DMS153 treated with DMSO at 0.1 percent for 48 hours (cell line): ENCODE measurements at regions not wholly inside any gene's neighbourhood (a gene's known extent, or its start where the extent isn't known, plus 50 kb on each side); places are given as distances from the start of the nearest gene placed in this dataset.

Experiments used
- DNase-seq: peaks from one replicate; lab custom pipeline; 2025; ENCODE audit not compliant: unreplicated experiment; lab: John Stamatoyannopoulos, UW

DNA sequence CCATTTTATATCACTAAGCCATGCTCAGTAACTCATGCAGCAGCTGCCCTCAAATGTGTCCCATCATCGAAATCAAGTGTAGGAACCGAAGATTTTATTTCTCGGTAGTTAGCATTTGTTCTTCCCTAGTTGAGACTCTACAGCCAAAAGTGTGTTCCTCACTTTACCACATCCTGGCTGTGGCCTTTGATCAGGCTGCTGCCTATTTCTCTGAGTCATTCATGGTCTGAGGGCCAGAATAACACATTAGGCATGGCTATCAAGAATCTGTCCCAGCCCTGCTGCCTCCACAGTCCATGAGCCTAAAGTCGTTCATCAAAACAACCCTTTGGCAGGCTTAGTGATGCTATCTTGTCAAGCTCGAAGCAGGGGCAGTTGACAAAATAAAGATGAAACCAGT, 300.1 kb downstream of the TDRD15 start:
- DNase-seq, result no peak

DNA sequence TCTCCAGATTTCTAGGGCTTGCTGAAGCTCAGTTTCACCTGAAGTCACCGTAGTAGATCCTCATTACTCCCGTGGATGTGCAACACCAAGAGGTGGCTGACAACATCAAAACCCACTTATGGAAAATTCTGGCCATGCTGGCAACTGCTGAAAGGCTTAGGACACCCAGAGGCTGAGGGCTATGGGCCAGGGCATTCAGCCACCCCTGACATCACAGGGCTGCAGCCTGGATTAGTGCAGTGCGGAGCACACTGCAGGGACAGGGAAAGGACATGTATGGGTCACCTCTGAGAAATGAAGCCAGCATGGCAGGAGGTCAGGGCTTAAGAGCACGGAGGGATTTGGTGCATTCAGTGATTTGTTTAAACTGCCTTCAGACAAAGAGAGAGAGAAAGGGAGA, 300.6 kb downstream of the TDRD15 start:
- DNase-seq, result no peak

DNA sequence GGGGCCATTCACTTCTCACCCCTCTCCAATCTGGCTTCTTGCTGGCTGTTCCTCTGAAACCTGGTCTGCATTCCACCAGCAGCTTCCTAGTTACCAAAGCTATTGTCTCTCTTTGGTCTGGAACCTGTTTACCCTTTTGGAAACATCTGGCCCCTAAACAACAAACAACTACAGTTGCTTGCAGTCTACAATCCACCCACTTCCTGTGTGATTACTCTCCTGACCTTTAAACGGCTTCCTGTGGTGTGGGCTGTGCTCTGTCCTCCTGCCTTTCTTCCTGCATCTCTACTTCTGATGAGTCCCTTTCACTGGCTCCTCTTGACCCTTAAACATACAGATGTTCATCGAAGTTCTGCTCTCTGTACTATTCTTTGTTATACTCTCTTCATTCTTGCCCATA, 303.8 kb downstream of the TDRD15 start:
- DNase-seq, result no peak

DNA sequence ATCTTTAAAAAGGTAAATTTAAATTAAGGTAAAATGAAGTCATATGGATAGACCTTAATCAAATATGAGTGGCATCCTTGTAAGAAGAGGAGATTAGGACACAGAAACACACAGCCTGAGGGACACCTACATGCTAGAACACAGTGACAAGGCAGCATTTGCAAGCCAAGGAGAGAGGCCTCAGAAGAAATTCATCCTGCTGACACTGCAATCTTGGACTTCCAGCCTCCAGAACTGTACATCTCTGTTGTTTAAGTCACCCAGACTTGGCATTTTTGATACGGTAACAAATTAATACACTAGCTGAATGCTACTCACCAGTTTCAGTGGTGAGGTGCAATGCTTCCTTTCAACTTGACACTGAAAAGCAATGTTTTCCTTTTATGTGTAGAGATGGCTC, 305.0 kb downstream of the TDRD15 start:
- DNase-seq, result no peak

DNA sequence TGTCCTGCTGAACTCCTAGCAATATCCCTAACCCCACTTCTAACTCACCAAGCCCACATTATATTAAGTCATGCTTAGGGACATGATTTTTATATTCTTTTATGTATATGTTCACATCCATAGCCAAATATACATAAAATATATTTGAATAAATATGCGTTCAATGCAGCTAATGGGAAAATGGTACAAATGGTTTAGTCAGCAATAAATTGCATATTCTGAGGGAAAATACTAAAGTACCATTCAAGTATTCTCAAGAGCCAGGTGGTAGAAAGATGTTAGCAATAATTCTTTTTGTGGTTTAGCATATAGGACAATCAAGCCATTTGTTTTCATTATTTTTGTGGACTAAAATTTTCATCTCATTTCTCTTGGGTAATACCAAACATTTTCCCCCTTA, 306.0 kb downstream of the TDRD15 start:
- DNase-seq, result no peak

DNA sequence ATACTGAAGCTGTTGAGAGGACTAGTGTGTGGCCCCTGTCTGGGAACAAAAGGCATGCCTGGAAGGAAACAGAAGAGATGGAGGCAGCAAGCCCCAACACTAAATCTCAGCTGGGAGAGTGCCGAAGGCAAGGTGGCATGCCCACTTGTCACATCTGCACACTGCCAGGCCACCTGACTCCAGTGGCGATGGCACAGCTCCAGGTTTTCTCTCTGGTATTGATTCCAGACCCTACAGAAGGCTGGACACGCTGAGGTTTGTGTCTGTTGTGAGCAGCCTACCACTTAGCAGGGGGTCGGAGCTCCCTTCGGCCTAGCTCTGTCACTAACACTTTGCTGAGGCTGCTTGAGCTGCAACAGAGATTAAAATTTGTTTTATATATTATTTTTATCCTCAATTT, 307.3 kb downstream of the TDRD15 start:
- no peak for DNase-seq

DNA sequence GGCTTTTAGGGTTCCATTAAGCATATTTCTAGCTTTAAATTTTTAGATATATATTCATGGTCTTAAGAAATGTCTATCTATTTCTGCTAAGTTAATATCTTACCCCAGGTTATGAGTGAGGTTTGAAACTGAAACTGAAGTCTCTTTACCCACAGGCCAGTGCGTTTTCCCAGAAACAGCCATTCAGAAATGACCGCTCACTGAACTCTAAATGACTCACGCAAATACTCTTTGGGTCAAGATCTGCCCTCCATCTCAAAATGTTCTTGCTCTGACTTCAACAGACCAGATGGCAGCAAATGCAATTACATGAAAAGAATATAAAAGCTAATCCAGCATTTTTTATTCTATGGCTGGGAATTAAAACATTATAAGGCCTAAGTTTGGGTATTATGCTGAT, 315.2 kb downstream of the TDRD15 start:
- DNase-seq, result no peak

DNA sequence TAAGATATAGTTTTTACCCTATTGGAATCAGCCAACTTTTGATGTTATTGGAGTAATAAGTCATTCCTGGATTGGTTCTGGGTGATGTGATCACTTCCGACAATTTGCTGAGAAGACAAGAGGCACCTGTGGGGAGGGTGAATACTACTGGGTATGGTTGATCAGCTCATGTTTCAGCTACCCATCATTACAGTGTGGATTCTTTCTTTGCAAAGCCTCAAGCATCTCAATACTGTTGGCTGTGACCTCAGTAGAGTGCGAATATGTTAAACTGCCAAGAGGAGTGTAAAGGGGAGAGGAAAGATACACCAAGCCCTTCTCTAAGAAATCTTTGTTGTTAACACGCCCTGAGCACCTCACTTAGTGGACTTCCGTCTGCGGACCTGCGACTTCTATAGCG, 317.7 kb downstream of the TDRD15 start:
- DNase-seq, result no peak

DNA sequence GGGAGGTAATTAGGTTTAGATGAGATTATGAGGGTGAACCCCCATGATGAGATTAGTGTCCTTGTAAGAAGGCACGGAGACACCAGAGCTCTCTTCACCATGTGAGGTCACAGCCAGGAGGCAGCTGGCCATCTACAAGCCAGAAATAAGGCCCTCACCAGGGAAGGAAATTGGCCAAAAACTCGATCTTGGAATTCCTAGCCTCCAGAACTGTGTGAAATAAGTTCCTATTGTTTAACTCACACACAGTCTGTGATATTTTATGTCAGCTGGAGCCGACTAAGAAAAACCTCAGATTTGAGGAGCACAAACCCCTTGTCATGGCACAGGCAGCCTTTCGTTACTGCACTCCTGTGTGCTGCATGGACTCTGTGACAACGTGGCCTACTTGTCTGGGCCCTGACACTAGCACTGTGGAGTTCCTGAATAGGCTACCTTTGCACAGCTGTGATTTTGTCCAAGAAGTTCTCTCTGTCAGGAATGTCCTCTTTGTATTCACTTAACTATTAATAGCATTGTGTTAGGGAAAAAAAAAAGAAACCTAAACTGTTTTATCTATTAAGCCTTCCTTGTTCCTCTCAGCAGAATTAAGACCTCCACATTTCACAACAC, 319.8 kb downstream of the TDRD15 start:
- no peak for DNase-seq

DNA sequence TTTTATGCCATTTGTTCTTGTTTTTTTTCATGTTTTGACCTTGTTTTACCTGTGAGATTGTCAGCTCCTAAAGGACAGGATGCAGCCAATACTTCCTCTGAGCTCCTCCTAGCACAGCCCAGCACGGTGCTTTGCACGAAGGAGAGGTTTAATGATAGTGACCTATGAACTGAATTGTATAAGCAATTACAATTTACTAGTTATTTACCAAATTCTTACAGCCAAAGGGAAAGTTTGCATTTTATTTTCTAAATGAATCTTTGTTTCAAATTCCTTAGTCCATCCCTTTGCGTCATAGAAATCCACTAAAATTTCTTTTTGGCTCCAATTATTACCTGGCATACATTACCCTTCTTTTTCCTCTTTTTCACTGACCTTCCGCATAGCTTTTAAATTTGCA, 326.1 kb downstream of the TDRD15 start:
- DNase-seq, result no peak

DNA sequence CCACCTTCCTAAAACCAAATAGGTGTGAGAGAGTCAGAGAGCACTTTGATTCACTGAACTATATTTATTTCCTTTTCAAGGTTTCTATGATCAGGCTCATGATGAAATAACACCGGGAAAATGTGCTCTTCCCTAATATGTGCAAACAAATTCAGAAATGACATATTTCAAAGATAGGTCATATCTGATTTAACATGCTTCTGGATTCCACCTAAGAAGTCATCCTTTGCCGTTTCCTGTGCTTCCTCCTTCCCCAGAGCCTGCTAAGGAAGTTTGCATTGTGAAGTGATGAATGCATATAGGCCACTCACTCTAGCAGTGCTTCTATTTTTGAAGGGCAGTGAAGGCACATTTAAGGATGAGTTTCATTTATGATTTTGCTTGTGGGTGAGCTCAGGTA, 327.6 kb downstream of the TDRD15 start:
- no peak for DNase-seq

DNA sequence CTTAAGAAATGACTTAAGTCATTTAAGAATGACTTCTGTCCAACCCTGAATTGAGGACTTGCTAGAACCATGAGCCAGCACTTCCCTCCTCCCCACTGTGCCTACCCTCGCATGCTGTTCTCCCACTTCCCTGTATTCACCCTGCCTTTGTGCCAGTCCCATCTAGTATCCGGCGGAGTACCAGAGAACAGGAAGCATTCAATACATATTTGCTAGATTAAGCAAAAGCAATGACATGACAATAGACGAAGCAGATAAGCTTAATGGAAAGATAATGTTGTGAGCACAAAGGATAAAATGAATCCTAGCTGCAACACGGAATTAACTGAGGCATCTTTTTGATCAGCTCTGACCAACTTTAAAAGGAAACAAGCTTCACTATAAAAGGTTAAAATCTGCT, 328.5 kb downstream of the TDRD15 start:
- no peak for DNase-seq

DNA sequence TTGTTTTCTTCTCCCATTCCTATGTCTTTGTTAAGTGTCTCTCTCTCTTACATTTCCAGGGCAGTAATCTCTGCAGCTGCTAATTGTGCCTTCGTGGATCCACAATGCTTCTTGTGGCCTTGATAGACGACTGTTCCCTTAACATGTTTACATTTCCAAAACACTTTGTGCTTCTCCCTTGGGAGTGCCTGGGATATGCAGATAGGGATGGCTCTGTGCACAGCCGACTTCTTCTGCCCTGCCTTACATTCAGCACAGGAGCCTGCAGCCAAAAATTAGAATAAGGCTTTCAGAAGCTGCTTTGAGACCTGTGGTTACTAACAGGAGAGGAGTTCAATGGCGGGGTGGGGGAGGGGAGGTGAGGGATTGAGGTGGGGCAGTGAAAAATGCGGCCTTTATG, 328.9 kb downstream of the TDRD15 start:
- DNase-seq, result peak; percentile 16

DNA sequence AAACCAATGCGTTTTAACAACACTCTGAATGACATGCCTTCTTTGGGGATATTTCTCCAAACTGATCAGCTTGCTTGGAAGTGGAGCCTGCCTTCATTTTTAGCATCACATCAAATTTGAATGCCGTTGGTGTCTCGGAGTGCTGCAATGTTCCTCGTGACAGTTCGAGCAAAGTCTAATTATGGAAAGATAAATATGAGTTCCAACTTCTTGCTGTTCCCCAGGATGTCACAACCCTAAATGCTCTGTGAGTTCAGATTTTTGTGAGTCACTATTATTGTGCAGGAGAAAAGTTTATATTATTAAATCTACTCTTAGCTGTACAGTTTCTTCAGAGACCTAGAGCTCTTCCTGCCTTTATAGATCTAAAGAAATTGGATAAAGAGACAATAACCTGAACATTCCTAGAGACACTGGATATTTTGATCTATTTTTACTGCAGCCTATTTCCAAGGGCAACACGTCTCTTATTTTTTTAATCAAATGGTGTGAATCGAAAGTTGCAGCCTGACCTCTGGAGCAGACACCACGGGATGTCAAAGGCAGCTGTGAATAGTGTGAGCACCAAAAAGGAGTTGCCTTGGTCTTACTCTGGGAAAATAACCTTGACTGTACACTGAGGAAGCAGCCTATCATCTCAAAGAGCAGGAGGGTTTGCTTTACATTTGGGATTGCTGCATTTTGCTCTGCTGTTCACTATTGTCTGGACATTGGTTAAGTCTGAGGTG, 330.1 kb downstream of the TDRD15 start:
- DNase-seq, result no peak

DNA sequence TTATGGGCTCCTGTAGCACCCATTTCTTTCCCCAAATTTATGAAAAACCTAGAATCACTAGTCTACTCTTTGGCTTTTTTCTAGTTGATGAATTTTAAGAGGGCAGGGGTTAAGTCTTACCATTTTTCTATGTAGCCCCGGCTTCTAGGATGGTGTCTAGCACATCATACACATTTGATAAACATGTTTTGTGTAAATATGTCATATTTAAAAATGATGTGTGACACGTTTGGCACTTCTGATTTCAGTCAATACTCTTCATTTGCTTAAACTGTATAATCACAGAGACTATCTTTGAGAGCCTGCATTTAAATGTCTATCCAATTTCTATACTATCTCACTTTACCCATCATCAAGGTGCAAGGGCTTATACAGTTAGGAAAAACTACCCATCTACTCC, 331.1 kb downstream of the TDRD15 start:
- DNase-seq, result no peak

DNA sequence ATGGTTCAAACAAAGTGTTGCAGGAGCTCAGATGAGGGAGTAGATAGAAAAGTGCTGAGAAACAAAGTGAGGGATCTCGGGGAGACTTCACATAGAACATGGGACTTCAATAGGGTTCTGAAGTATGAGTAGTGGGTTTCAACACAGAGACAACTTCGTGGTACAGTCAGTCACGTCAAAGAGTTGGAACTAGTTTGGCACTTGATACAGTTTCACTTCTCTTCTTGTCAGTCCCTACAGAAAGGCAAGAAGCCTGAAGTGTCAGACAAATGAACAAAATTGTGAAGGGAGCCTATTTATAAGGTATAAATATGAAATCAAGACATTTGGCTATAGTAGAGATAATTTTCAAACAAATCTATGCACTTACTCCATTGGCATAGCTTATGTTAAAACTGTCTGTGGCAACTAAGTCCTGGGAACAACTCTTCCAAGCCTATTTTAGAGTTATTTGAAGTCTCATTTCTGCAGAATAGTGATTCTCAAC, 338.0 kb downstream of the TDRD15 start:
- DNase-seq, result no peak

DNA sequence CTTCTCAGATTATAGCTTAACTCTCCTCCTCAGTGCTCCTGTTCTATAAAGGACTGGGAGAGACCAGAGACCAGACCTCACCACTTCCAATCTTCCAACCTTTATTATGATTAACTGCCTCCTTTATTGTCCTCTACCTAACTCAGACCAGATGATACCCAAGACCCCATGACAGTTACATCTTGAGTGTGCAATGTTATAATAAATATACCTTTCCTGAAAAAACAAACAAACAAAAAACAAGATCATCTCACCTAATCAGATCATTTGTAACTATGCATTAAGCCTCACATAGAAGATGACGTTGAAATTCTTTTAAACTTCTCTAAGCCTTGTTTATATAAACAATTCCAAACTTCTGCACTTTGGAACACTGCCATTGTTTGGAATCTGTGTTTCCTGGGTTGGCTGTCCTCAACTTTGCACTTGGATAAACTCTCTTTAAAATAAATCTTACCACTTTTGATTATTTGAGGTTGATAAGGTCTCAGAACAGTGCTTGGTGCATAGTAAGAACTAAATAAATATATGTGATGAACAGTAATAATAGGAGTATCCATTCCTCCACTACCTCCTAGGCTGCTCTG, 342.7 kb downstream of the TDRD15 start:
- no peak for DNase-seq

DNA sequence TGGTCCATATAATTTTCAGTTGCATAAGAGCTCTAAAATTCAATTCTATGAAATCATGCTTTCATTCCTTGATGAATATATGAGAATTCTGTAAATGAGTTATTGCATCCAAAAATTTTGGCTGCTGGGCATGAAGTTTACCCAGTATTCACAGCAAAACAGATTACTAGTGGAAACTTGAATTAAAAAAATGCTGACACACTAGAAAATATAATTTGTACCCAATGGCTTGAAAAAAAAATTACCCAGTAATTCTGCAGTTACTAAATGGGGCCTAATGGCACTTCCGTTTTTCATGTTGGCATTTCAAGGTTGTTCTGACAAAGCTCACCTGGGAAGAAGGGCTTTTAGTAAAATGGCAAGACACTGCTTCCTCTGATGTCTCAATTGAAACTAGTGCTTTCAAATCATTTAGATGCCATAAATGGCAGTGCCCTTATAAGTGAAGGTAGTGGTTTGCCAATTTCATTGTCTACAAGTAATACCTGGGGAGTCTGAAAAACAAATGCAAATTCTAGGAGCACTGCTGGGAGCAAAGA, 343.6 kb downstream of the TDRD15 start:
- DNase-seq, result no peak

DNA sequence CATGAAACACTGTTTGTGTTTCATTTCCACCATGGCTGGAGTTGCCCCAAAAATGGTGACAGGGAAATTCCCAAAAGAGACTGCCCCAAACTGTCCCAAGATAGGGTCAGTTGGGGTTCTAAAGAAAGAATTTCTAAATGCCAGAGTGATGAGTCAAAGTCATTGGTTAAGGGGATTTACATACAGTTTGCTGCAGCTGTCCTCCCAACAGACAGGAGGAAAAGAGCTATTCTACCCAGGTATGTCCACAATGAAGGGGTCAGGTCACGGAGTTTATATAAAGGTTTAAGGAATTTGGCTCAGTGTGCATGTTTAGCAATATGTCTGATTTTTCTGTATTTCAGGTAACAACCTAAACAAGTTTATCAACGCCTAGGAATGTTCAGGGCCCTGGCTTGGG, 344.1 kb downstream of the TDRD15 start:
- DNase-seq, result no peak

DNA sequence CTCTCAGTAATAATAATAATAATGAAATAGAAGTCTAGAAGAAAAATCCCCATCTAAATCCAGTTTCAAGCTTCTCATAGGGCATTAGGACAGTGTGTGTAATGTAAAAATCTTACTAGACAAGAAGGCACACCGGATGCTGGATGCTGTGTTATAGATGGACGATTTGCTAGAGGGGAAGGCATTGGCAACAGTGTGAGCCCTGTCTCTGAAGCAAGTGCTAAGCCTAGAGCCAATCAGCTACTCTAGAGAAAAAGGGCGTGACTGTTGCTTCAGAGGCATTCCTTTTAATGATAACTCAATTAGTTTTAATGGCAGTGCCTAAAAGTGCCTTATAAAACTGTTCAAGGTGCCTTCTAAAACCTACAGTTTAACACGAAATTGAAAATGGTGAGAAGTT, 344.9 kb downstream of the TDRD15 start:
- DNase-seq, result no peak

DNA sequence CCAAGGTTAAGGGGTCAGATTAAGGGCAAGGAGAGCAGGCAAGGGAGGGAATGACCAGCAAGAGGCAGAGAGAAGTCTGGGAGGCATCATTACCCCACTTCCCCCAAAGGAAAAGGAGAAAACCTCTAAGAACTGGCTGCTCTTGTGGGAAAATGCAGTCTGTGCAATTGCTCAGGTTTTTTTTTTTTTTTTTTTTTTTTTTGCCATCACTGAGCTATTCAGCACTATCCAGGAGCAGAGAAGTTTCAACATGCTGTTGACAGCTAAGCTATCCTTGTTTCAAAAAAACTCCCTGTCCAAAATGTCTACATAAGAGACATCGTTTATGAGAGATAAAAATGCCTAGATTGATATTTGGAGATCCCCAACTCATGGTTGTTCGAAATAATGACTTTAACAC, 345.4 kb downstream of the TDRD15 start:
- DNase-seq, result no peak

DNA sequence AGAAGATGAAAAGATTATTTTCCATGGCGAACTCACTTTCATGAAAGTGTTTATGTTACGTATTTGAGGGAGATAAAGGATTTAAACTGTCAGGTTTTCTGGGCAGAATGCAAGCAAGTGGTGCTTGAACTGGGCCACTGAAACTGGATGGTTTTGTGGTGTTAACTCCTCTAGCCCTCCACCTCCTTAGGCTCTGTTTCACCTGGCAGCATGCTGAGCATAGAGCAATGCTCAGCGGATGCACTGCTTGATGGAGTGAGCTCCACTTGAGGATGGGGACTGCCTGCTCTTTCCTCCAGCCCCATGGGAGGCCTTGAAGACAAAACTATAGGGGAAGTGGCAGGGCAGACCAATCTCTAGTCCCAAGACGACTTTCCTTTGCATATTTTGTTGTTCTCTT, 345.8 kb downstream of the TDRD15 start:
- no peak for DNase-seq
